BJ (cell line): ENCODE measurements at regions not wholly inside any gene's neighbourhood (a gene's known extent, or its start where the extent isn't known, plus 50 kb on each side); places are given as distances from the start of the nearest gene placed in this dataset.

Experiments
- CTCF ChIA-PET: fragments of 350-600 bp; formaldehyde crosslinking; extraction: SDS; loops from one replicate; lab custom pipeline; 2021; ENCODE audit warnings: antibody characterized with exemption, inconsistent platforms; lab: Yijun Ruan, JAX
- POLR2A ChIA-PET: fragments of 300-600 bp; sonication (Branson Sonifier 250); formaldehyde crosslinking; extraction: SDS; loops from one replicate; lab custom pipeline; 2021; ENCODE audit warnings: antibody characterized with exemption; lab: Charles Lee
- DNase-seq: peaks from one replicate; pipeline ENCODE4 v3.0.0-alpha.2; 2011; ENCODE audit warnings: low read depth
- H3K27me3 ChIP-seq: 2 replicates; pipeline ENCODE4 v1.6.0; 2011; ENCODE audit warnings: low read length; ENCODE audit not compliant: control insufficient read depth, insufficient read depth
- H3K36me3 ChIP-seq: 2 replicates; pipeline ENCODE4 v1.5.1; 2011; ENCODE audit warnings: low read length; ENCODE audit not compliant: control insufficient read depth, insufficient read depth
- H3K4me3 ChIP-seq: 2 replicates; pipeline ENCODE4 v1.5.1; 2011; ENCODE audit warnings: low read depth, mild to moderate bottlenecking, control low read depth, low read length
- CTCF ChIP-seq: IDR thresholded peaks from 2 replicates; pipeline ENCODE4 v1.5.1; 2011; ENCODE audit warnings: low read depth, mild to moderate bottlenecking, control low read depth, inconsistent platforms, low read length, moderate library complexity; ENCODE audit not compliant: insufficient read depth

- no peak for DNase-seq
- Histone ChIP-seq H3K4me3 (no peak overlapping the region), H3K36me3 (no peaks in the 10 kb centered on the region), H3K27me3 (no peaks in the 10 kb centered on the region)
- TF ChIP-seq CTCF, result no peak
- CTCF ChIA-PET, result no interaction called here
- POLR2A ChIA-PET, result no interaction called here
Observed at GRCh38 chr3:82508-82907, 114.1 kb upstream of the CHL1 start.

- POLR2A ChIA-PET, result no interaction called here
- no peak overlapping the region for H3K4me3 ChIP-seq
- CTCF ChIA-PET, result no interaction called here
- no peak for TF ChIP-seq CTCF
- DNase-seq, result no peak
- no peaks in the 10 kb centered on the region for H3K27me3 ChIP-seq
- H3K36me3 ChIP-seq, result no peaks in the 10 kb centered on the region
Observed at GRCh38 chr3:83096-83495, 113.5 kb upstream of the CHL1 start.

- no peak overlapping the region for H3K4me3 ChIP-seq
- ChIA-PET POLR2A (no interaction called here), CTCF (no interaction called here)
- no peaks in the 10 kb centered on the region for H3K27me3 ChIP-seq
- no peaks in the 10 kb centered on the region for H3K36me3 ChIP-seq
- DNase-seq, result no peak
- TF ChIP-seq CTCF, result no peak
Observed at GRCh38 chr3:85180-85579, 111.4 kb upstream of the CHL1 start.

GRCh38 chr3:88267-88666, 108.3 kb upstream of the CHL1 start:
- H3K27me3 ChIP-seq, result no peaks in the 10 kb centered on the region
- ChIA-PET POLR2A (no interaction called here), CTCF (no interaction called here)
- no peak for TF ChIP-seq CTCF
- no peak overlapping the region for H3K4me3 ChIP-seq
- no peaks in the 10 kb centered on the region for H3K36me3 ChIP-seq
- DNase-seq, result no peak

- DNase-seq, result no peak
- Histone ChIP-seq H3K4me3 (no peak overlapping the region), H3K36me3 (no peaks in the 10 kb centered on the region), H3K27me3 (no peaks in the 10 kb centered on the region)
- ChIA-PET POLR2A (no interaction called here), CTCF (no interaction called here)
- no peak for TF ChIP-seq CTCF
Observed at GRCh38 chr3:93746-94145, 102.8 kb upstream of the CHL1 start.
